Liver (tissue), 8 donors: ENCODE measurements at regions not wholly inside any gene's neighbourhood (a gene's known extent, or its start where the extent isn't known, plus 50 kb on each side); places are given as distances from the start of the nearest gene placed in this dataset.
A peak's percentile ranks its signal among the peaks of the same experiment; 100 is the strongest.
"Not testable (repeated sequence)": the region's sequence is repeated elsewhere in the genome, so short reads cannot be mapped to it uniquely, and the experiment has no call there.

ENCODE experiments used
- DNase-seq: peaks from one replicate; pipeline ENCODE4 v3.0.0-alpha.2; 2017; ENCODE audit warnings: low spot score
- H3K27ac ChIP-seq, 2 donors: one replicate each; pipeline ENCODE4 v1.7.0; 2013; ENCODE audit warnings: inconsistent platforms in 2 of 2, low read length in 2 of 2, control low read depth in 1 of 2, low read depth in 1 of 2, mild to moderate bottlenecking in 1 of 2
- H3K27me3 ChIP-seq, 4 donors: one replicate each; pipeline versions ENCODE4 v1.6.1 to v1.7.0; 2013; ENCODE audit warnings: low read length in 3 of 4, inconsistent platforms in 1 of 4, mild to moderate bottlenecking in 1 of 4, moderate library complexity in 1 of 4; ENCODE audit not compliant: control insufficient read depth in 4 of 4, insufficient read depth in 4 of 4
- H3K36me3 ChIP-seq, 4 donors: one replicate each; pipeline versions ENCODE4 v1.6.1 to v1.7.0; 2013; ENCODE audit warnings: low read length in 3 of 4, mild to moderate bottlenecking in 3 of 4, low read depth in 1 of 4, moderate library complexity in 1 of 4; ENCODE audit not compliant: control insufficient read depth in 4 of 4, insufficient read depth in 3 of 4
- H3K4me1 ChIP-seq, 4 donors: one replicate each; pipeline versions ENCODE4 v1.6.1 to v1.7.0; 2013; ENCODE audit warnings: low read length in 3 of 4, mild to moderate bottlenecking in 3 of 4, moderate library complexity in 1 of 4; ENCODE audit not compliant: control insufficient read depth in 4 of 4, insufficient read depth in 4 of 4
- H3K4me3 ChIP-seq, 3 donors: one replicate each; pipeline versions ENCODE4 v1.6.1 to v1.7.0; 2013; ENCODE audit warnings: low read length in 3 of 3, control low read depth in 1 of 3, low read depth in 1 of 3, mild to moderate bottlenecking in 1 of 3
- H3K9ac ChIP-seq, 2 donors: one replicate each; pipeline ENCODE4 v1.7.0; 2013; ENCODE audit warnings: low read length in 2 of 2, mild to moderate bottlenecking in 2 of 2, moderate library complexity in 2 of 2, control low read depth in 1 of 2, low read depth in 1 of 2
- H3K9me3 ChIP-seq, 4 donors: one replicate each; pipeline versions ENCODE4 v1.6.1 to v1.7.0; 2013; ENCODE audit warnings: low read length in 3 of 4; ENCODE audit not compliant: control insufficient read depth in 4 of 4
- HNF4A ChIP-seq, 2 donors: conservative IDR thresholded peaks; 2 replicates each; pipeline ENCODE4 v1.6.1; 2016; ENCODE audit warnings: antibody characterized with exemption in 2 of 2, mild to moderate bottlenecking in 2 of 2
- RAD21 ChIP-seq, 2 donors: IDR thresholded peaks; 2 replicates each; pipeline ENCODE4 v1.6.1; 2016; ENCODE audit warnings: antibody characterized with exemption in 2 of 2, mild to moderate bottlenecking in 2 of 2
- YY1 ChIP-seq: IDR thresholded peaks from 2 replicates; pipeline ENCODE4 v1.6.1; 2016; ENCODE audit warnings: antibody characterized with exemption, mild to moderate bottlenecking
- WGBS: extraction: QIAGEN DNeasy Blood & Tissue Kit; methylation state at CpG from one replicate; pipeline ENCODE4 v1.1.7; 2013; 5-methylcytosine and 5-hydroxymethylcytosine counted together
- TF ChIP-seq, protein P1 (sequence below): IDR thresholded peaks from 2 replicates; pipeline ENCODE4 v1.6.1; 2016; ENCODE audit warnings: antibody characterized with exemption, mild to moderate bottlenecking
- TF ChIP-seq, protein P2 (sequence below): IDR thresholded peaks from 2 replicates; pipeline ENCODE4 v1.6.1; 2016; ENCODE audit warnings: antibody characterized with exemption
- TF ChIP-seq, protein P3 (sequence below): fragments of 150-350 bp; IDR thresholded peaks from 2 replicates; pipeline ENCODE4 v1.5.1; 2017; ENCODE audit warnings: improper control_type of control experiment, low read depth, low read length; ENCODE audit not compliant: missing input control
- donor health status: healthy.
- donor health status: healthy.
- donor health status: healthy.
- donor health status: healthy.
- donor health status: healthy.

DNA sequence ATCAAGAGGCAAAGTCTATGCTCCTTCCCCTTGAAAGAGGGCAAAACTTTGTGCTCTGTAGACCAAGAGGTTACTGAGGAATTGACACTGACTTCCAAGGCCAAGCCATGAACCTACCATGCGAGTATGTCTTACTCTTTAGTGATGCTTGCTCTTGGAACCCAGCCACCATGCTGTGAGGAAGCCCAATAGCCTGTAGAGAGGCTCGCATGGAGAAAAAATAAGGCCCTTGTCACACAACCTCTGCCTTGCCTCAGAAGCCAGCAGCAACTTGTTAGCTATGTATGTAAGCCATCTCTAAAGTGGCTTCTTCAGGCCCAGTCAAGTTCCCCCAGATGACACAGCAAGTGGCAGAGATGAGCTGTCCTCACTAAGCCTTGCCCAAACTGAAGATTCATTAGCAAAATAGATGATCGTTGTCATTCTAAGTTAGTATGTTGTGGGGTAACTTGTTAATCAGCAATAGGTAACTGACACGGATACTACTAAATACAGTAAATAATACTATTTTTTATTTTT, 66.1 kb upstream of the RGPD5 start (continued):
- TF ChIP-seq, protein P1, sequence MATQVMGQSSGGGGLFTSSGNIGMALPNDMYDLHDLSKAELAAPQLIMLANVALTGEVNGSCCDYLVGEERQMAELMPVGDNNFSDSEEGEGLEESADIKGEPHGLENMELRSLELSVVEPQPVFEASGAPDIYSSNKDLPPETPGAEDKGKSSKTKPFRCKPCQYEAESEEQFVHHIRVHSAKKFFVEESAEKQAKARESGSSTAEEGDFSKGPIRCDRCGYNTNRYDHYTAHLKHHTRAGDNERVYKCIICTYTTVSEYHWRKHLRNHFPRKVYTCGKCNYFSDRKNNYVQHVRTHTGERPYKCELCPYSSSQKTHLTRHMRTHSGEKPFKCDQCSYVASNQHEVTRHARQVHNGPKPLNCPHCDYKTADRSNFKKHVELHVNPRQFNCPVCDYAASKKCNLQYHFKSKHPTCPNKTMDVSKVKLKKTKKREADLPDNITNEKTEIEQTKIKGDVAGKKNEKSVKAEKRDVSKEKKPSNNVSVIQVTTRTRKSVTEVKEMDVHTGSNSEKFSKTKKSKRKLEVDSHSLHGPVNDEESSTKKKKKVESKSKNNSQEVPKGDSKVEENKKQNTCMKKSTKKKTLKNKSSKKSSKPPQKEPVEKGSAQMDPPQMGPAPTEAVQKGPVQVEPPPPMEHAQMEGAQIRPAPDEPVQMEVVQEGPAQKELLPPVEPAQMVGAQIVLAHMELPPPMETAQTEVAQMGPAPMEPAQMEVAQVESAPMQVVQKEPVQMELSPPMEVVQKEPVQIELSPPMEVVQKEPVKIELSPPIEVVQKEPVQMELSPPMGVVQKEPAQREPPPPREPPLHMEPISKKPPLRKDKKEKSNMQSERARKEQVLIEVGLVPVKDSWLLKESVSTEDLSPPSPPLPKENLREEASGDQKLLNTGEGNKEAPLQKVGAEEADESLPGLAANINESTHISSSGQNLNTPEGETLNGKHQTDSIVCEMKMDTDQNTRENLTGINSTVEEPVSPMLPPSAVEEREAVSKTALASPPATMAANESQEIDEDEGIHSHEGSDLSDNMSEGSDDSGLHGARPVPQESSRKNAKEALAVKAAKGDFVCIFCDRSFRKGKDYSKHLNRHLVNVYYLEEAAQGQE, result no peak

DNA sequence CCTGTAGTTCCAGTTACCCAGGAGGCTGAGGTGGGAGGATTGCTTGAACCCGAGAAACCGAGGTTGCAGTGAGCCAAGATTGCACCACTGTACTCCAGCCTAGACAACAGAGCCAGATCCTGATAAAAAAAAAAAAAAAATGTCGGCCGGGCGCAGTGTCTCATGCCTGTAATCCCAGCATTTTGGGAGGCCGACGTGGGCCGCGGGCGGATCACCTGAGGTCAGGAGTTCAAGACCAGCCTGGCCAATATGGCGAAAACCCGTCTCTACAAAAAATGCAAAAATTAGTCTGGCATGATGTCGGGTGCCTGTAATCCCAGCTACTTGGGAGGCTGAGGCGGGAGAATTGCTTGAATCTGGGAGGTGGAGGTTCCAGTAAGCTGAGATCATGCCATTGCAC, 60.4 kb upstream of the RGPD5 start:
- WGBS, result 95% methylated on average over 14 of the region's 14 CpGs
- not testable (repeated sequence) for DNase-seq, H3K27me3 ChIP-seq, H3K36me3 ChIP-seq, H3K9me3 ChIP-seq, H3K27ac ChIP-seq, H3K9ac ChIP-seq, H3K4me1 ChIP-seq, H3K4me3 ChIP-seq

DNA sequence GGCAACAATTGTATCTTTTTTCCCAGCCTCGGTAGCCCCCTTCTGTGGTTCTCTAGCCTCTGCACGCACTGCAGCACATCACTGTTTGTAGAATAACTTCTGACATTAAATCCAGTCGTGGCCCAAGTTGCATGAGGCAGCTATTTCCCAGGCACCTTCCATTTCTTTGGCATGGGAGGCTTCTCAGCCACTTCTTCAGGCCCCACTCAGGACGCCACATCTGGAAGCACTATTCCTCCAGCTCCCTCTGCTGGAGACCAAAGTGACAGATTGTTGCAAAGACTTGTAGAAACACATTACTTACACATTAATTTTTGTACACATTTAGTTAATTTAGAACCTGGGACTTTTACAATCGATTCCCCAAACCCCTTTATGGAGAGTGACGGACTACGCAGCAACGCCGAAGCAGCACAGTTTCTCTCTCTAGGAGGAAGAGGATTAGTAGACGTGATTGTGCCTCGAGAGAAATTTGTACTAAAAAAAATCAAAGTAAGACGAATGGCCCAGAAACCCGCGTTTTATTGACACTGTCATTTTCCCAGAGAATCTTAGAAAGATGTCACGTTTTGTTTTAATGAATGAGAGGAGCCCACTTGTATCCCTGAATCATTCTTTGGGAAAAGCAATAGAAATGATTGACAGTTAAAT, 57.8 kb upstream of the RGPD5 start:
- H3K9me3 ChIP-seq, result no peaks in the 10 kb centered on the region
- no peak overlapping the region for H3K27ac ChIP-seq
- no peak overlapping the region for H3K4me3 ChIP-seq
- no peaks in the 10 kb centered on the region for H3K36me3 ChIP-seq
- WGBS, result 43% methylated on average over 15 of the region's 15 CpGs
- H3K9ac ChIP-seq, result no peak overlapping the region
- peak; percentile 36 for DNase-seq
- TF ChIP-seq, protein P2, sequence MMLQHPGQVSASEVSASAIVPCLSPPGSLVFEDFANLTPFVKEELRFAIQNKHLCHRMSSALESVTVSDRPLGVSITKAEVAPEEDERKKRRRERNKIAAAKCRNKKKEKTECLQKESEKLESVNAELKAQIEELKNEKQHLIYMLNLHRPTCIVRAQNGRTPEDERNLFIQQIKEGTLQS, result no peak
- peak; percentile 84 to 92 for TF ChIP-seq RAD21 (IDR thresholded peaks at IDR 0.05)
- TF ChIP-seq HNF4A (conservative IDR thresholded peaks at IDR 0.05), result no peak
- no peak for TF ChIP-seq YY1
- TF ChIP-seq, protein P3, sequence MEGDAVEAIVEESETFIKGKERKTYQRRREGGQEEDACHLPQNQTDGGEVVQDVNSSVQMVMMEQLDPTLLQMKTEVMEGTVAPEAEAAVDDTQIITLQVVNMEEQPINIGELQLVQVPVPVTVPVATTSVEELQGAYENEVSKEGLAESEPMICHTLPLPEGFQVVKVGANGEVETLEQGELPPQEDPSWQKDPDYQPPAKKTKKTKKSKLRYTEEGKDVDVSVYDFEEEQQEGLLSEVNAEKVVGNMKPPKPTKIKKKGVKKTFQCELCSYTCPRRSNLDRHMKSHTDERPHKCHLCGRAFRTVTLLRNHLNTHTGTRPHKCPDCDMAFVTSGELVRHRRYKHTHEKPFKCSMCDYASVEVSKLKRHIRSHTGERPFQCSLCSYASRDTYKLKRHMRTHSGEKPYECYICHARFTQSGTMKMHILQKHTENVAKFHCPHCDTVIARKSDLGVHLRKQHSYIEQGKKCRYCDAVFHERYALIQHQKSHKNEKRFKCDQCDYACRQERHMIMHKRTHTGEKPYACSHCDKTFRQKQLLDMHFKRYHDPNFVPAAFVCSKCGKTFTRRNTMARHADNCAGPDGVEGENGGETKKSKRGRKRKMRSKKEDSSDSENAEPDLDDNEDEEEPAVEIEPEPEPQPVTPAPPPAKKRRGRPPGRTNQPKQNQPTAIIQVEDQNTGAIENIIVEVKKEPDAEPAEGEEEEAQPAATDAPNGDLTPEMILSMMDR, result peak; percentile 54
- H3K27me3 ChIP-seq, result no peaks in the 10 kb centered on the region
- peaks cover 0 to 5% (median 0%) of the 10 kb centered on the region in 4 donors for H3K4me1 ChIP-seq
